Activated T-cell treated with anti-CD3 and anti-CD28 coated beads, Interleukin-2, amount 50 U/mL, for 24 hours (primary cell): ENCODE measurements at regions not wholly inside any gene's neighbourhood (a gene's known extent, or its start where the extent isn't known, plus 50 kb on each side); places are given as distances from the start of the nearest gene placed in this dataset.

Experiments
- DNase-seq: peaks from one replicate; pipeline ENCODE4 v3.0.0-alpha.2; 2020
- H3K27ac Mint-ChIP-seq: 2 replicates; pipeline ENCODE4 v1.8.0; 2020; ENCODE audit warnings: mild to moderate bottlenecking, mixed read lengths
- H3K27me3 Mint-ChIP-seq: 2 replicates; pipeline ENCODE4 v1.8.0; 2020; ENCODE audit warnings: mixed read lengths
- H3K36me3 Mint-ChIP-seq: 2 replicates; pipeline ENCODE4 v1.8.0; 2020; ENCODE audit warnings: low read depth, mixed read lengths
- H3K4me1 Mint-ChIP-seq: 2 replicates; pipeline ENCODE4 v1.8.0; 2020; ENCODE audit warnings: low read depth, mixed read lengths
- H3K4me3 Mint-ChIP-seq: 2 replicates; pipeline ENCODE4 v1.8.0; 2020; ENCODE audit warnings: mild to moderate bottlenecking, moderate library complexity, mixed read lengths
- H3K9me3 Mint-ChIP-seq: 2 replicates; pipeline ENCODE4 v1.8.0; 2020; ENCODE audit warnings: mixed read lengths

GRCh38 chr18:45253056-45253565, 362.2 kb upstream of the SLC14A2 start:
- no peak overlapping the region for H3K27ac Mint-ChIP-seq
- H3K27me3 Mint-ChIP-seq, result peaks cover 11% of the 10 kb centered on the region
- no peaks in the 10 kb centered on the region for H3K9me3 Mint-ChIP-seq
- H3K4me1 Mint-ChIP-seq, result no peaks in the 10 kb centered on the region
- no peak overlapping the region for H3K4me3 Mint-ChIP-seq
- no peak for DNase-seq
- H3K36me3 Mint-ChIP-seq, result no peaks in the 10 kb centered on the region

GRCh38 chr18:45253973-45254708, 361.1 kb upstream of the SLC14A2 start:
- Mint-ChIP-seq H3K36me3 (no peaks in the 10 kb centered on the region), H3K27ac (no peak overlapping the region), H3K9me3 (no peaks in the 10 kb centered on the region), H3K4me3 (no peak overlapping the region), H3K4me1 (no peaks in the 10 kb centered on the region), H3K27me3 (peaks cover 8% of the 10 kb centered on the region)
- DNase-seq, result no peak

- Mint-ChIP-seq H3K27me3 (peaks cover 6% of the 10 kb centered on the region), H3K4me1 (no peaks in the 10 kb centered on the region), H3K4me3 (no peak overlapping the region), H3K9me3 (no peaks in the 10 kb centered on the region), H3K27ac (no peak overlapping the region), H3K36me3 (no peaks in the 10 kb centered on the region)
- DNase-seq, result no peak
Measured at GRCh38 chr18:45254709-45255082, 360.6 kb upstream of the SLC14A2 start.

GRCh38 chr18:45255197-45255890, 359.9 kb upstream of the SLC14A2 start:
- no peak for DNase-seq
- Mint-ChIP-seq H3K4me3 (no peak overlapping the region), H3K27me3 (peaks cover 2% of the 10 kb centered on the region), H3K4me1 (no peaks in the 10 kb centered on the region), H3K27ac (no peak overlapping the region), H3K9me3 (no peaks in the 10 kb centered on the region), H3K36me3 (no peaks in the 10 kb centered on the region)

- no peak for DNase-seq
- H3K4me3 Mint-ChIP-seq, result no peak overlapping the region
- no peaks in the 10 kb centered on the region for H3K36me3 Mint-ChIP-seq
- no peaks in the 10 kb centered on the region for H3K9me3 Mint-ChIP-seq
- H3K27me3 Mint-ChIP-seq, result peaks cover 3% of the 10 kb centered on the region
- no peak overlapping the region for H3K27ac Mint-ChIP-seq
- no peaks in the 10 kb centered on the region for H3K4me1 Mint-ChIP-seq
Measured at GRCh38 chr18:45260125-45260524, 355.2 kb upstream of the SLC14A2 start.

GRCh38 chr18:45266023-45266422, 349.3 kb upstream of the SLC14A2 start:
- Mint-ChIP-seq H3K27ac (no peak overlapping the region), H3K4me1 (no peaks in the 10 kb centered on the region), H3K36me3 (no peaks in the 10 kb centered on the region), H3K4me3 (no peak overlapping the region), H3K9me3 (no peaks in the 10 kb centered on the region), H3K27me3 (peaks cover 13% of the 10 kb centered on the region)
- DNase-seq, result no peak

GRCh38 chr18:45267622-45268021, 347.7 kb upstream of the SLC14A2 start:
- H3K4me3 Mint-ChIP-seq, result no peak overlapping the region
- no peak for DNase-seq
- H3K27me3 Mint-ChIP-seq, result peaks cover 13% of the 10 kb centered on the region
- no peaks in the 10 kb centered on the region for H3K4me1 Mint-ChIP-seq
- no peak overlapping the region for H3K27ac Mint-ChIP-seq
- no peaks in the 10 kb centered on the region for H3K36me3 Mint-ChIP-seq
- no peaks in the 10 kb centered on the region for H3K9me3 Mint-ChIP-seq

- Mint-ChIP-seq H3K36me3 (no peaks in the 10 kb centered on the region), H3K27ac (no peak overlapping the region), H3K9me3 (no peaks in the 10 kb centered on the region), H3K4me3 (no peak overlapping the region), H3K27me3 (peaks cover 12% of the 10 kb centered on the region), H3K4me1 (no peaks in the 10 kb centered on the region)
- no peak for DNase-seq
Measured at GRCh38 chr18:45268583-45268982, 346.7 kb upstream of the SLC14A2 start.

GRCh38 chr18:45270289-45270771, 344.9 kb upstream of the SLC14A2 start:
- Mint-ChIP-seq H3K4me3 (no peak overlapping the region), H3K9me3 (peaks cover 2% of the 10 kb centered on the region), H3K4me1 (no peaks in the 10 kb centered on the region), H3K27me3 (peaks cover 10% of the 10 kb centered on the region), H3K36me3 (no peaks in the 10 kb centered on the region), H3K27ac (no peak overlapping the region)
- DNase-seq, result no peak

- no peaks in the 10 kb centered on the region for H3K36me3 Mint-ChIP-seq
- no peak overlapping the region for H3K27ac Mint-ChIP-seq
- H3K4me3 Mint-ChIP-seq, result no peak overlapping the region
- H3K9me3 Mint-ChIP-seq, result peaks cover 3% of the 10 kb centered on the region
- no peak for DNase-seq
- no peaks in the 10 kb centered on the region for H3K4me1 Mint-ChIP-seq
- H3K27me3 Mint-ChIP-seq, result peaks cover 7% of the 10 kb centered on the region
Measured at GRCh38 chr18:45274026-45274425, 341.2 kb upstream of the SLC14A2 start.

GRCh38 chr18:45275367-45276113, 339.7 kb upstream of the SLC14A2 start:
- no peaks in the 10 kb centered on the region for H3K36me3 Mint-ChIP-seq
- no peak for DNase-seq
- no peak overlapping the region for H3K27ac Mint-ChIP-seq
- peaks cover 3% of the 10 kb centered on the region for H3K9me3 Mint-ChIP-seq
- no peaks in the 10 kb centered on the region for H3K4me1 Mint-ChIP-seq
- H3K27me3 Mint-ChIP-seq, result no peaks in the 10 kb centered on the region
- H3K4me3 Mint-ChIP-seq, result no peak overlapping the region

GRCh38 chr18:45276878-45277277, 338.4 kb upstream of the SLC14A2 start:
- Mint-ChIP-seq H3K4me1 (no peaks in the 10 kb centered on the region), H3K27ac (no peak overlapping the region), H3K36me3 (no peaks in the 10 kb centered on the region), H3K27me3 (no peaks in the 10 kb centered on the region), H3K9me3 (peaks cover 3% of the 10 kb centered on the region), H3K4me3 (no peak overlapping the region)
- DNase-seq, result no peak

GRCh38 chr18:45277908-45278307, 337.4 kb upstream of the SLC14A2 start:
- H3K4me3 Mint-ChIP-seq, result no peak overlapping the region
- no peaks in the 10 kb centered on the region for H3K27me3 Mint-ChIP-seq
- no peaks in the 10 kb centered on the region for H3K36me3 Mint-ChIP-seq
- H3K9me3 Mint-ChIP-seq, result peaks cover 3% of the 10 kb centered on the region
- DNase-seq, result no peak
- no peaks in the 10 kb centered on the region for H3K4me1 Mint-ChIP-seq
- H3K27ac Mint-ChIP-seq, result no peak overlapping the region

- DNase-seq, result no peak
- Mint-ChIP-seq H3K27me3 (no peaks in the 10 kb centered on the region), H3K4me3 (no peak overlapping the region), H3K4me1 (no peaks in the 10 kb centered on the region), H3K27ac (no peak overlapping the region), H3K36me3 (no peaks in the 10 kb centered on the region), H3K9me3 (no peaks in the 10 kb centered on the region)
Measured at GRCh38 chr18:45280481-45281276, 334.6 kb upstream of the SLC14A2 start.
